ENCODE measurements at regions not wholly inside any gene's neighbourhood (a gene's known extent, or its start where the extent isn't known, plus 50 kb on each side); places are given as distances from the start of the nearest gene placed in this dataset.

- no TSS peak for BruUV-seq (replicated peaks)
- no peak overlapping the region for H3K4me2 ChIP-seq (ENCODE audit: low read depth, low read length)
- FAIRE-seq: no peak
Measured at GRCh38 chr22:34620161-34620560, 445.8 kb upstream of the ISX start.

More at GRCh38 chr22:34620161-34620560, 445.8 kb upstream of the ISX start:
- no peak for DNase-seq (ENCODE audit: low spot score)
- ATAC-seq: no peak
- Histone ChIP-seq H3K27me3 (ENCODE audit: control insufficient read depth in 1 of 2, insufficient read depth in 2 of 2, low read length in 2 of 2) (peaks cover 0 to 6% of the 10 kb centered on the region in 2 experiments; a peak in 1 of 5 replicates), H3K79me2 (ENCODE audit: insufficient read depth, low read length) (no peaks in the 10 kb centered on the region), H3K9me3 (ENCODE audit: low read length) (no peaks in the 10 kb centered on the region), H2AFZ (ENCODE audit: low read length) (no peak overlapping the region), H3K9ac (ENCODE audit: insufficient read depth, low read depth, low read length) (no peak overlapping the region), H3K4me1 (ENCODE audit: insufficient read depth, low read length) (no peaks in the 10 kb centered on the region), H3K4me3 (replicated peaks in 1 of 3; ENCODE audit: insufficient read depth in 1 of 3, low read depth in 2 of 3, low read length in 3 of 3) (no peak overlapping the region), H3K36me3 (replicated peaks in 1 of 2; ENCODE audit: control insufficient read depth in 1 of 2, insufficient read depth in 2 of 2, low read length in 2 of 2) (no peaks in the 10 kb centered on the region), H3K27ac (ENCODE audit: extremely low read length, insufficient read depth, low read length) (no peak overlapping the region), H4K20me1 (ENCODE audit: insufficient read depth, low read length) (no peaks in the 10 kb centered on the region)
- TF ChIP-seq, protein P1, sequence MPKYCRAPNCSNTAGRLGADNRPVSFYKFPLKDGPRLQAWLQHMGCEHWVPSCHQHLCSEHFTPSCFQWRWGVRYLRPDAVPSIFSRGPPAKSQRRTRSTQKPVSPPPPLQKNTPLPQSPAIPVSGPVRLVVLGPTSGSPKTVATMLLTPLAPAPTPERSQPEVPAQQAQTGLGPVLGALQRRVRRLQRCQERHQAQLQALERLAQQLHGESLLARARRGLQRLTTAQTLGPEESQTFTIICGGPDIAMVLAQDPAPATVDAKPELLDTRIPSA (CRISPR knock-in tag; IDR thresholded peaks at IDR 0.05; ENCODE audit: borderline replicate concordance): no peak
- TF ChIP-seq HNRNPL (IDR thresholded peaks at IDR 0.05; ENCODE audit: low read depth, low read length): no peak
- no peak for TF ChIP-seq PREB (CRISPR knock-in tag; IDR thresholded peaks at IDR 0.05)
- no peak for TF ChIP-seq GLI4 (CRISPR knock-in tag; IDR thresholded peaks at IDR 0.05; ENCODE audit: borderline replicate concordance)
- no peak for TF ChIP-seq MAX (IDR thresholded peaks at IDR 0.05)
- no peak for TF ChIP-seq ZNF598 (CRISPR knock-in tag; IDR thresholded peaks at IDR 0.05; ENCODE audit: borderline replicate concordance)
- TF ChIP-seq SATB2 (CRISPR knock-in tag; IDR thresholded peaks at IDR 0.05): no peak
- TF ChIP-seq SOX6 (IDR thresholded peaks at IDR 0.05): no peak
- no peak for TF ChIP-seq SOX6 (CRISPR knock-in tag; IDR thresholded peaks at IDR 0.05)
- no peak for TF ChIP-seq ESRRA (CRISPR knock-in tag; IDR thresholded peaks at IDR 0.05; ENCODE audit: low read depth)
- TF ChIP-seq SNRNP70 (IDR thresholded peaks at IDR 0.05; ENCODE audit: low read depth, low read length): no peak
- no peak for TF ChIP-seq CREB3 (CRISPR knock-in tag; IDR thresholded peaks at IDR 0.05)
- no peak for TF ChIP-seq CBX2 (IDR thresholded peaks at IDR 0.05; ENCODE audit: low read depth, low read length)
- TF ChIP-seq CBX2 (CRISPR knock-in tag; IDR thresholded peaks at IDR 0.05; ENCODE audit: low read depth): no peak
- TF ChIP-seq ZFP41 (CRISPR knock-in tag; IDR thresholded peaks at IDR 0.05; ENCODE audit: borderline replicate concordance): no peak
- no peak for TF ChIP-seq ETV6 (CRISPR knock-in tag; conservative IDR thresholded peaks at IDR 0.05)
- TF ChIP-seq FOXJ3 (CRISPR knock-in tag; IDR thresholded peaks at IDR 0.05; ENCODE audit: borderline replicate concordance): no peak
- no peak for TF ChIP-seq ZNF713 (CRISPR knock-in tag; IDR thresholded peaks at IDR 0.05)
- no peak for TF ChIP-seq CEBPZ (IDR thresholded peaks at IDR 0.05; ENCODE audit: low read length)
- ChIA-PET POLR2A (no interaction called here), CTCF (ENCODE audit: low intra/inter-chr PET ratio, low total read pairs) (no interaction called here)
- 3% methylated on average over 9 of the region's 9 CpGs for WGBS (ENCODE audit: low lambda C conversion rate)
- in situ Hi-C loops (cut with HindIII; ENCODE audit: extremely low pct_ligation_motif_present, low pct_unique_long_range_greater_than_20kb) (no loop called here), intact Hi-C loops (cut with micrococcal nuclease; ENCODE audit: unreplicated experiment) (no loop called here)

Measured in HepG2 (cell line).